Stimulated activated CD8-positive, alpha-beta memory T cell treated with anti-CD3 and anti-CD28 coated beads, Interleukin-4, amount 100 ng/mL, for 48 hours (primary cell): ENCODE measurements at regions not wholly inside any gene's neighbourhood (a gene's known extent, or its start where the extent isn't known, plus 50 kb on each side); places are given as distances from the start of the nearest gene placed in this dataset.
"Not testable (repeated sequence)": the region's sequence is repeated elsewhere in the genome, so short reads cannot be mapped to it uniquely, and the experiment has no call there.

Experiments used
- DNase-seq: peaks from one replicate; pipeline ENCODE4 v3.0.0-alpha.2; 2020

GRCh38 chr3:59171491-59171890 is 121.7 kb upstream of the CFAP20DC start:
- DNase-seq, result no peak

DNA sequence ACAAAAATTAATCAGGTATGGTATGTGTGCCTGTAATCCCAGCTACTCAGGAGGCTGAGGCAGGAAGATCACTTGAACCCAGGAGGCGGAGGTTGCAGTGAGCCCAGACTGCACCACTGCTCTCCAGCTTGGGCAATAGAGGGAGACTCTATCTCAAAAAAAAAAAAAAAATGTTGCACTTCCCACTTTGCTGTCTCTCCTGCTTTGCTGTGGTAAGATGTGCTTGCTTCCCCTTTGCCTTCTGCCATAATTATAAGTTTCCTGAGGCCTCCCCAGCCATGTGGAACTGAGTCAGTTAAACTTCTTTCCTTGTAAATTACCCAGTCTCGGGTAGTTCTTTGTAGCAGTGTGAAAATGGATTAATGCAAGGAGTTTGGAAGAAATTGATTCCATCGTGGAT is 120.3 kb upstream of the CFAP20DC start:
- not testable (repeated sequence) for DNase-seq

DNA sequence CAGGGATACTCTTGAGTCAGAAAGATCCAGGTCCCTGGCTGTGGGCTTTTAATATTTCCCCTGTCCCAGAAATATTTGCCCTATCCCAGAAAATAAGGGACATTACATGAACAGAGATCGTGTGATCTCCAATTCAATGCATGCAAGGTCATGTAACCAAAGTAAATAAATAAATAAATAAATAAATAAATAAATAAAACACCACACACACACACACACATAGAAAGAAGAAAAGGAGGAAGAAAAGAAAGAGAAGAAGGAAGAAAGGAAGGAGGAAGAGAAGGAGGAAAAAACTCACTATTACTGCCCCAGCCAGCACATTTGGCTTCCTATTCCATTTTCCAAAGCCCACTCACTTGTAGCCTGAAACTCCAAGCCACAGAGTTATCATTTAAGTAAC is 117.9 kb upstream of the CFAP20DC start:
- DNase-seq, result no peak

- DNase-seq, result no peak
These were observed 114.1 kb upstream of the CFAP20DC start for GRCh38 chr3:59163953-59164352.

DNA sequence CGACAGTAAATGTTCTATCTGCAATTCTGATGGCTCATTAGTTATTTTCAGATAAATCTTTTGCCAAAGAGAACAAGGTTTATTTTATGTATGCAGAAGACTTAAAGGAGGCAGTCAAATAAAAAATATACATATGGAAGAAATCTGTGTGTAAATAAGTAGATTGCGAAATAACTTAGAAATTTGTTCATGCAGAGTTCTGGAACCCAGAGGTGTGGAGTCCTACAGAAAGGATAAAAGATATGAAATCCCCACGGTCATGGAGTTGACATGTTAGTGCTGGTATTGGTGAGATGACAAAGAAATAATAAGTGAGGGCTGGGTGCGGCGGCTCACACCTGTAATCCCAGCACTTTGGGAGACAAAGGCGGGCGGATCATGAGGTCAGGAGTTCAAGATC is 111.2 kb upstream of the CFAP20DC start:
- DNase-seq, result no peak

DNA sequence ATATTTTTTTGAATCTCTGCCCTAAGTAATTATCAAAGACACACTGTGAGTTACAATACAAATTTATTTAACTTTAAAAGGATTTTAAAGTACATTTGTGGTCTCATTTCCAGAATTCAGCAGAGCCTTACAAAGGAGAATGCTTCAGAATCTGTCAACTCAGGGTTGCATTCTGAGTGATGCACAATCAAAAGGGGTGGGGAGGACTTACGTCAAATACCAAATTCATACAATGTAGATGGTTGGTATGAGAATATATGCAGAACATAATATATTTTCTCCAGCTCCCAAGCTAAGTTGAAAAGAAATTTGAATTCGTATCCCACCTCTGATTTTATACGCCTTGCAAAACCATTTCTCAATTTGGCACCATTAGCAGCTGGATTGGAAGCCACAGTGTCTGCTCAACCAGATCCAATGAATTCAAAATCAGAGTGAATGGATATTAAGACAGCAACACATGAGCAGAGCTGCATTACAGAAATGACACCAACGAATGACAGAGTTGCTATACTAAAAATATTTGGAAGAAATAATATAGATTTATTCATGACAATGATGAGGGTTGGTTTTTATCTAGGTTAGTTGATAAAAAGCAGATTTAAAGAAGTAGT is 110.4 kb upstream of the CFAP20DC start:
- no peak for DNase-seq

DNA sequence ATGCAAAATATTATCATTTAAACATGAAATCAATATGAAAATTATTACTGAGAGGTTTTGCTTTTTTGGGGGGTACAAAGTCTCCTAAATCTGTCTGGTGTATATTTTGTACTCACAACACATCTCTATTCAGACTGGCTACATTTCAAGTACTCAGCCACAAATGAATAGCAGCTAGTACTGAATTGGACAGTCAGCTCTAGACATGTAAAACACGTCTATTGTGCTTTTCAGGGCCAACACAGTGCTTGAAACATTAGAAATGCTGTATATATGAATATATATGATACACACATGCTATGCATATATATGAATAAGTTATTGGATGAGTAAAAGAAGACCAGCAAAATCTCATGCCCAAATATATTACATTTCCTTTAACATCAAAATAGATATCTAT is 103.8 kb upstream of the CFAP20DC start:
- no peak for DNase-seq

- no peak for DNase-seq
These were observed 103.1 kb upstream of the CFAP20DC start for GRCh38 chr3:59152943-59153342.

GRCh38 chr3:59150039-59150438 is 100.2 kb upstream of the CFAP20DC start:
- DNase-seq, result no peak

DNA sequence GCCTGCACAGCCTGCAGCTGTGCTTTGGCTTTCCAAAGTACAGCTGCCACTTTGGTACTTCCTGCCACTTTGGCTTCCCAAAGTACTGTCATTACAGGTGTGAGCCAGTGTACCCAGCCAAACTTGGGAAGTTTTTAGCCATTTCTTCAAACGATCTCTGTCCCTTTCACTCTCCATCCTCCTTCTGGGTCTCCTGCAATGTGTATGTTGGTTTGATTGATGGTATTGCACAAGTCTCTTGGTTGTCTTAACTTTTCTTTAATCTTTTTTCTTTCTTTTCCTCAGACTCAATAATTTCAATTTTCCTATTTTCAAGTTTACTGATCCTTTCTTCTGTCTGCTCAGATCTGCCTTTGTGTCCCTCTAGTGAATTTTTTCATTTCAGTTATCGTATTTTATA is 99.3 kb upstream of the CFAP20DC start:
- DNase-seq, result no peak

DNA sequence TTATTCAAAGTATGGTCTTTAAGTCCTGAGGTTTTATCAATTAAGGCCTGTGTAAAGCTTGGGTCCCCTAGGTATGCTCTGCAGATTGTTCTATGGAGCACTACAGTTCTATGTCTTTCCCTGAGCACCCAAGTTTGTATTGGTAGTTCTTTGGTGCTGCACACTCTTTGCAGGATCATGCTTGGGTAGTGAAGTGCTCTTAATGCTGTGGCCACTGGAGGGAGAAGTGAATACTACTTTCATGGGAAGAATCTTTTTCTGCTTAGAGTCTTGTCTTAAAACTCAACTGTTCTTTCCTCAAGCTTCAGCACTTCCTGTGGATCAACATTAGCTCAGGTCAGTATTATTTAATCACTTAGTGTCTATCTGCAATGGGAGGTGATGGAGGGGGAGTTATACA is 93.6 kb upstream of the CFAP20DC start:
- no peak for DNase-seq

DNA sequence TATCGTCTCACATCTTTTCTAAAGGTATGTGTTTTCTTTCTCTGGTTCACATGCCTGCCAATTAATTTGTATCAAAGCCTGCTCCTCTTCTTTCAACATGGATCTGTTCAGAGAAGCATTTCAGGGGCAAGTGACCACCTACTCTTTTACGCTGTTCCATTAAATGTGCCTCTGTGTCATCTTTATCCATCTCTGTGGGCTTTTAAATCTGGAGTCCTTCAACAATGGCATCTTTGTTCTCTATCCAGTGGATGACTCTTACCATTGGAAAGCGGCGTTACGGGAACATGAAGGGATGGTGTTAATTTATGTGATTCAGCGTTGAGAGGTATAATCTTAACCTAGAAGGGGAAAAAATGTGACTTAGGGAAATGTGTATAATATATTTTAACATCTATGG is 92.7 kb upstream of the CFAP20DC start:
- no peak for DNase-seq

DNA sequence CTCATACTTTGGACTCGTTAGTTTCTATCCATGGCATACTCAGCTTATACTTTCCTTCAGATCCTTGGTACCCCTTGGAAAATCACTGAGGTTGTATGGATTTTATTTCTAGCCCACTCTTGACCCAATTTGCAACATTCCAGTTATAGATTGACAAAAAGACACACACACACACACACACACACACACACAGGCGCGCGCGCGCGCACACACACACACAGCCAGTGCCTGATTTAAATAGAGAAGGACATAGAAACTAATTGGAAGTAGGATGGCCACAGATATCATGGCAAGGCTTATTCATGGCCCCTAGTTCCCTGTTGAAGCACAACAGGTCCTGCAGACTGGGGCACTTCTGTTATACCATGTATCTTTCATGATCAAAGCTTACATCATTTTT is 89.1 kb upstream of the CFAP20DC start:
- no peak for DNase-seq

- no peak for DNase-seq
These were observed 87.6 kb upstream of the CFAP20DC start for GRCh38 chr3:59137415-59137814.

- no peak for DNase-seq
These were observed 86.3 kb upstream of the CFAP20DC start for GRCh38 chr3:59136081-59136480.

DNA sequence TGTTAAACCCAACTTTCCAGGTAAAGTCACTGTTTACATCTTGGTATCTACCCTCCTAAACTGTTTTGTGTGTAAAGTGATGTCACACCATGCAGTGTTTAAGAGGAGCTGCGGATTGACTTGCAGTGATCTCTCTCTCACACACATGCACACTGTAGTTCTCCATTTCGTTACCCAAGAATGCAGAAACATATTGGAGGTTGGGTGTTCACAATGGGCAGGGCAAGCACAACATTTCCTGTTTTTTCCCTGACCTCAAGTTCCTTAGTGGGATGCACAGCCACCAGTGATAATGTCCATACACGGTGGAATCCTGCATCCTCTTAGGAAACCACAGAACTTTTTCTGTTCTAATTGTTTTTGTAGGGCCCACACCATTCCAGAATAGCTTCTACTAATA is 85.3 kb upstream of the CFAP20DC start:
- DNase-seq, result no peak

DNA sequence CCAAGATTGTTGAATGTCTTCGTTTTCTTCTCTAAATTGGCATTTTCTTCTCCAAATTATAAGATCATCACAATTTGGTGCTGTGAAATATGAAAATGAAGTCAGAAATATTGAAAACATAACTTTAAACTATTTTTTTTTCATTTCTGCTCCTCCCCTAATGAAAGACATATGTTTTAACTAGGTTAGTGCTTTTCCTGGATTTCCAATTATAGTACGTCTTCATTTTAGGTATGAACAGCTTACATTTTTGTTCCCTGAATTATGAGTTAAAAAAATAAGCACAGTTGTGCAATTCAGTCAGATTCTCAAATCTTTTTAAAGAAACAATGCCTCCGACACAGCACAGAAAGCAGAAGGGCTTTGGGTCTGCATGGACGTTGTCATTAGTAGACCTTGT is 83.5 kb upstream of the CFAP20DC start:
- no peak for DNase-seq

DNA sequence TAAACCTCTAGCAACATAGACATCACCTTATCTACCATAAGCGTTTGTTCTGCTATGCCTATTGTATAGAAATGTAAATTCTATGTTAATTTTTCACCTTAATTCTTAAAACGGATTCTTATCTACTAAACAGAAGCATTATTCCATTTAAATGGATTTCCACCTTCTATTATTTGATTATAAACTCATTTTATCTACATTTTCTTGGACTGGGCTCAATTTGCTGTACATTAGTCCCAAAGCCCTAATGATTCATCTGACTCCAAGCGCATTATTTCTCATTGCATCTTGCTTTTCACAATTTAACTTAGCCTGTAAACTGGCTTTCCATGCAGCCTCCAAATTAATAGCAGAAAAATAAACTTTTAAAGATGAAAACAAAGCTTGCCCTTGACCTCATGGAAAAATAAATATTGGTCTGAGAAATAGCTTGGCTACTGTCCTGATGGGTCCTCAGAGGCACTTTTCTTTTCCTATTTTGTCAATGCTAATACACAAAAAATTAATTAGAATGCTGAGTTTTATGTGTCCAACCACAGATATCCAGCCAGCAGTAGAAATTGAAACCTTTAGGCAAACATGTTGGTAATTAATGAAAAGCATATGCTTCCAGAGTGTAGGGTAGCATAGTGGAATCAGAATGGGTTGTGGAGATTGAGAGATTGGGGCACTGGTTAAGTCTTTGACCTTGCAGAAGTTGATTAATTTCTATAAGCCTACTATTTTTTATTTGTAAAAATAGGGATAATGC is 81.4 kb upstream of the CFAP20DC start:
- no peak for DNase-seq

DNA sequence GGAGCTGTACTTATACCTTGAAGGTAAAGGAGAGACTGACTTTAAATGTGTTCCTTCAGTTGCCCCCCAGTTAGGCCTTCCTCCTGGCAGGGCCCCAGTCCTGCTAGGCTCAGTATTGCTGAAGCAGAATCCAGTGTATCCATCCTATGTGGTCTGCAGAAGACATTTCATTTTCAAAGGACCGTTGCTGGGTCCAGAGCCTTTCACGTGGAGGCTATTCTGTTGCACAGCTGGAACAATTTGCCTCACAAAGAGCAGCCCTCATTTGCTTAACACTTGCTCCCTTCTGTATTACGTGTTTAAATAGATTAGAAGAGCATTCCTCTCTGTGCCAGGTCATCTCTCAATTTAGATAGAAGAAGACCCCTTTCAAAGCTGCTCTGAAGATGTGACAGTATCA is 78.9 kb upstream of the CFAP20DC start:
- no peak for DNase-seq

GRCh38 chr3:59127071-59127470 is 77.2 kb upstream of the CFAP20DC start:
- DNase-seq, result no peak

DNA sequence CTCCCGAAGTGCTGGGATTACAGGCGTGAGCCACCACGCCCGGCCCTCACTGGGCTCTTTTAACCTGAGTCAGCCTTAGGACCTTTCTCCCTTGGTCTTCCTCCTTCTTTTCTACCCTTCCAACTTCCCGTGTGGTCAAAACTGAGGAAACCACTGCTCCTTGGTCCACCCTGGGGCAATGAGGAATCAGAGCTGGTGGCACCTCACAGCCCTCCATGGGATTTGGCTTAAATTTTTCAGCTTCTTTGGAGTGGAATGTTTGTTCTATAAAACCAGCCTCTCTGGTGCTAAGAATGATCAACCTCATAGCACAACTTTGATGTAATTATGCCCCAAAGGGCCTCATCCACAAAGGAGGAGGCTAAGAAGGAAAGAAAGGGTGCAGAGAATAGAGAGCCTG is 76.6 kb upstream of the CFAP20DC start:
- DNase-seq, result no peak

GRCh38 chr3:59121346-59122144 is 71.7 kb upstream of the CFAP20DC start:
- no peak for DNase-seq

DNA sequence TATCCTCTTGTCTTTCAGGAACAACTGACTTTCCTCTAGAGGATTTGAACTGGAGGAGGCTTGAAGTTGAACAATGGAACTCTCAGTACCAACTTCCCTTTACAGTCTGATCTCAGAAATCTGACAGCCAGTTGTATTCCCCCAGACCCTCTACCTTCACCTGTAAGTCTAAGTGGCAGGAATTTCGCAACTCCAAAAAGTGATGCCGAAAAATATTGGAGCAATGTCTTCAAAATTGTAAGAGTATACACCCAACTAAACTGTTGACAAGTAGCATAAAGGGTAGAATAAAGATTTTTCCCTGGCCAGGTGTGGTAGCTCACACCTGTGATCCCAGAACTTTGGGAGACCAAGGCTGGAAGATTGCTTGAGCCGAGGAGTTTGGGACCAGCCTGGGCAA is 69.1 kb upstream of the CFAP20DC start:
- DNase-seq, result no peak

- DNase-seq, result no peak
These were observed 67.6 kb upstream of the CFAP20DC start for GRCh38 chr3:59117396-59117795.
